ENCODE measurements at regions not wholly inside any gene's neighbourhood (a gene's known extent, or its start where the extent isn't known, plus 50 kb on each side); places are given as distances from the start of the nearest gene placed in this dataset.

DNA sequence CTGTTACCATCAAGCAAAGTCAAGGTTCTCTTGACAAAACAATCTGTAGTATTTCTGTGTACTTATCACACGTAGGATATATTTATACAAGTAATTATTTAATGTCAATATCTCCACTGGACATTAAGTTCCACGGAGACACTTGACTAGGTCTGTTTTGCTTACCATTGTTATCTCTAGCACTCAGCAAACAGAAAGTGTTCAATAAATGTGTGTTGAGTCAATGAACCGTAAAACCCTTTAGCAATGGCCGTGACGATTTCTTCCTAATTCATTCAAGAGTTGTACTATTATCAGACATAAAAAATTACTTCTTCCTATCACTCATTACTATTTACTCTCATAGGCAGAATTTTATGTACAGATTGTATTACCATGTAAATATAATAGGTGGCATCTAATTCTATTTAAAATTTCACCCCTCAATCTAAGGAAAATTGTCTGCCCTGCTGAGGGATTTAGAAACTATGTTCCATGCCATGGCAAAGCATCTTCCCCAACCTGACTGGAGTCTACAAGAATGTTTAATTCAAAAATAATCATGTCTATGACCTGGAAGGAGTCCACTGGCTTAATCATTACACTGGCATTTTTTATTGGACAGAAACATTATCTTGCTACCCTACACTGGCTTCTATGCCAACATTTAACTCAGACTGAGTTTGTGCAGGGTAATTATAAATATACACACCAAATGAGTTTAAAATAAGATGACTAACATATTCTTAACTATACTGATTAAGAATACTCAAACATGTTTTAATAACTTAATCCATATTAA, 301.9 kb downstream of the ZEB2 start:
- no peak for DNase-seq (ENCODE audit: low read depth in 2 of 3, low spot score in 1 of 3)

DNA sequence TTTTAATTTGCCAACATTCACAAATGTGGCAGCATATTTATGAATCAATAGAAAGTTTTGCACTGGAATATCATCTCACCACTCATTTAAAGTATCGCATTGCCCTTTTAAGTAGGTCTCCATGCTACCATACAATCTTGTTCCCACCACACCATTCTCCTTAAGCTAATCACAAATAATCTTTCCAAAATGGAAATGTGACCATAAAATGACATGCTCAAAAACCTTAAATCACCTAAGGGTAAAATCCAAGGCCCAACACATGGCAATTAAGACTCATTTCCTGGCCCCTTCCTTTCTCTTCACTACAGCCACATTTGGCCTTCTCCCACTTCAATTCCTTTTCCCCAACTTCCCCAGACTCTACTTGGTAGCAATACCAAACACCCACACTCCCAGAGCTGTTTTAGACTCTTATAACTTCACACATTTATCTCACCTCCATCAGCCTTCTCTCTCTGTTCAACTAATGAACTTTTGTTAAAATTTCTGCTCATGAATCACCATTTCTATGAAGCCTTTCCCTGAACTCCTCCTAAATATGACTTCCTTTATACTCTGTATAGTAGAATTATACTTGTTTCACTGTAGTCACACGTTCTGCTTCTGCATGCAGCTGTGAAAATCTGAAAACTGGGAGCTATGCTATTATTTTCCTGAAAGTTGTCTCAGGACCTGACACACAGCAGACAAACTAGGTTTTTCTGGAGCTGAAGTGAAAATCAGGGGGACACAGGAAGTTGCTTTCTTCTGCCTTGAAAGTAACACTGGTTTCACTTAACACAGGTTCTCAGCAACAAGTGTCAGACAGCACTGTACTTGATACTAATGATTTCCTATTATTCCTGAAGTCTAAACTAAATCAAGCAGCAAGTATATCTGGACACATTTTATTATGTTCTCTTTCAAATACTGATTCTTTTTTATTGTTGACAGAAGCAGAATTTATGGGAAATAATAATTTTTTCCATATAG, 303.9 kb downstream of the ZEB2 start:
- DNase-seq (ENCODE audit: low read depth in 2 of 3, low spot score in 1 of 3): no peak

GRCh38 chr2:144215207-144215606, 304.7 kb downstream of the ZEB2 start:
- no peak for DNase-seq (ENCODE audit: low read depth in 2 of 3, low spot score in 1 of 3)

GRCh38 chr2:144213797-144214196, 306.1 kb downstream of the ZEB2 start:
- no peak for DNase-seq (ENCODE audit: low read depth in 2 of 3, low spot score in 1 of 3)

DNA sequence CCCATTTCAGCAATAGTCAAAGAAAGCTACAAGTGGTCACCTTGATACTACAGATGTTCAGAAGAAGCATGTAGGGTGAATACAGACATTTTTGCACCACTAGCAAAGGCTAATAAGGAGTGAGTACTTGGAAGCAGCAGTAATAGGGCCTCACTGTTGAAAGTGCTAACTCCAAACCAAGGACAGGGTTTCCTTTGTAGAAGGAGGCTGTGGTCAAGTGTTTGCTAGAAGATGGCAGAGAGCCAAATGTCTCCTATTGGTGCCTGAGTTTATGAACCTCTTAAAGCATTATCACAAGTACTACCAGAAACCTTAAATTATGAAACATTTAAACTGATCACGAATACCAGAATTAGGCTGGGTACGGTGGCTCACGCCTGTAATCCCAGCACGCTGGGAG, 308.1 kb downstream of the ZEB2 start:
- DNase-seq (ENCODE audit: low read depth in 2 of 3, low spot score in 1 of 3): no peak

DNA sequence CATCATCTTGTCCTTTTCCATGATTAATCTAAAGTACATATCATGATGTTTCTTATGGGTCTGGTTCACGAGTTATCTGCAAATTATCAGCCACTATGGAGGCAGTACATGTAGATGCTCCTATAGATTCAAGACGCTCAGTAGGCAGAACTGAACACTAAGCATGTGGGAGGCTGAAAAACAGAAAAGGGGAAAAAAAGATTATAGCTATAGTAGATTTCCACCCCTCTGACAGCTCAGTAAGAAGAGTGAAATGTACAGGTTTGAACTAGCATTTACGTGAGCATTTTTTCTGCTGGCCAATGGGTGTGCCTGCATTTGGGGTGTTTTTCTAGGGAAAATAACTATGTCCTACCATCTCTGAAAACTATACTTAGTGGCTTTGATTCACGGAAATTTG, 308.9 kb downstream of the ZEB2 start:
- DNase-seq (ENCODE audit: low read depth in 2 of 3, low spot score in 1 of 3): no peak

DNA sequence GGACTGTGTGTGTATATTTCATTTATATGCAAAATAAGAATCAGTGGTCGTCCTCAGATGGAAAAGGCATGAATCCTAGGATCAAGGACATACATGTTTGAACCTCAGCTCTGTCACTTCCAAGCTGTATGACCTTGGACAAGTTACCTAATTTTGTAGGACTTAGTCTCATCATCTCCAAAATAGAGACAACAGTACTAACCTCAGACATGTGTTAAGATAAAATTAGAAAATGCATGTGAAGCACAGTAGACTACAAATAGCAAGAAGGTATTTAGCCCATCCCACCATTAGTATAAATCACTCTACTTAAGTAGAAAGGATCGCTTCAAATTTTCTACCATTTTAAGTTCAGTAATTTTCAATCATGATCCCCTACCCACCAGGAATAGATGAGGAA, 309.8 kb downstream of the ZEB2 start:
- DNase-seq (ENCODE audit: low read depth in 2 of 3, low spot score in 1 of 3): no peak

DNA sequence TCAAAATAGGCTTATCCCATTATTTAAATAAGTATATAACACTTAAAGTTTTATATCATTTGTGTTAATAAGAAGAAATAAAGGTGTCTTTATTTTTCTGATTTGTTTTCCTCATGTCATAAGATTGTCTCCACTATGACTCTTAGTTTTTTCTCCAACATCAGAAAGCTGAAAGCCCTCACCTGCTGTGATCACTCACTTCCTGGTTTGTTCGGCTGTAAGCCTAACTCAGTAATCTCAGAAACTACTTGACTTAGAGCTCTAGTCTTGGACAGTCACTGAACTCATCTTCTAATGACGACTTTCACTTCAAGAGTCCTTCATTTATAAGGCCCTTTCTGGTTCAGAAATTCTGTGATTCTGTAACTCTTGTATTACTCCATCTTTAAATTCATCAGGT, 311.0 kb downstream of the ZEB2 start:
- no peak for DNase-seq (ENCODE audit: low read depth in 2 of 3, low spot score in 1 of 3)

DNA sequence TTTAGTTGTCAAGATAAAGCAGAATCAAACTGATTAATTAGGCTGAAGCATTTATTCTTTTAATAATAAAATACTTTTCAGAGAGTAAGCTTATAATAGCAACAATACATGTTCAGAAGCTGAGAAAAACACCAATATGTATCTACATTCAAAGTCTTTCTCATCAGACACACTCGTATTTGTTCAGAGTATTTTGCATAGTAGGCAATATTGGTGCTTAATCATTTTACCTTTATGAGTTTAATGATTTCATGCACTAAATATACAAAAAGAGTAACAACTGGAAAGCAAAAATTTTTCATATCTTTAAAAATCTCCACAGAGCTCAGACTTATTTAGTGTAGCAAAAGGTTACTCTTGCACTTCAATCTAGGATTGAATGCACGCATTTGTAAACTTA, 313.9 kb downstream of the ZEB2 start:
- no peak for DNase-seq (ENCODE audit: low read depth in 2 of 3, low spot score in 1 of 3)

DNA sequence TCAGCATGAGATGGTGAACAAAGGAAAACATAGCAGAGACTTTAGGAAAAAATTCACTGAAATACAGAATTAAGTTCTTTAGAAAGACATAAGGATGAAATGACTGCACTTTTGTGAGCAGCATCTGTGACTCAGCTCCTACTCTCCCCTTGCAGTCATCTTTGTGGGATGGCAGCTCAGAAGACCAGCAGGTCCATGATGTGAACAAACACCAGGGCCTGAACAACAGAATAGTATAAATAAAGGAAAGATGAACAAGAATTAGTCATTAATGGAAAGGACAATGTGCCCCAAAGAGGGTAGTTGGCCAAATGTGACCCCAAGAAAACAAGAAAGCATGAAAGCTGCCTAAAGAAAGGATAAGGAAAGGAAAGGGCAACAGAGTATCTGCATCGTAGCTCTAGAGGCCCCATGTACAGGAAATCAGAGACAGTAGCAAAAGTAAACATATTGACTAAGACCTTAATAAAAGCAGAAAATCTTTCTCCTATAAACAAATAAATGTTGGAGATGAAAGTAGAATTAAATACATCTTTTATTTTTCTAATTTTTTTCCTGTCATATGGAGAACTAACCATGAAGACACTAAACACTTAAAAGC, 318.0 kb downstream of the ZEB2 start:
- no peak for DNase-seq (ENCODE audit: low read depth in 2 of 3, low spot score in 1 of 3)

GRCh38 chr2:144201126-144201525, 318.8 kb downstream of the ZEB2 start:
- DNase-seq (ENCODE audit: low read depth in 2 of 3, low spot score in 1 of 3): peak in 1 of 3 donors; percentile 17

GRCh38 chr2:144198116-144198515, 321.8 kb downstream of the ZEB2 start:
- no peak for DNase-seq (ENCODE audit: low read depth in 2 of 3, low spot score in 1 of 3)

DNA sequence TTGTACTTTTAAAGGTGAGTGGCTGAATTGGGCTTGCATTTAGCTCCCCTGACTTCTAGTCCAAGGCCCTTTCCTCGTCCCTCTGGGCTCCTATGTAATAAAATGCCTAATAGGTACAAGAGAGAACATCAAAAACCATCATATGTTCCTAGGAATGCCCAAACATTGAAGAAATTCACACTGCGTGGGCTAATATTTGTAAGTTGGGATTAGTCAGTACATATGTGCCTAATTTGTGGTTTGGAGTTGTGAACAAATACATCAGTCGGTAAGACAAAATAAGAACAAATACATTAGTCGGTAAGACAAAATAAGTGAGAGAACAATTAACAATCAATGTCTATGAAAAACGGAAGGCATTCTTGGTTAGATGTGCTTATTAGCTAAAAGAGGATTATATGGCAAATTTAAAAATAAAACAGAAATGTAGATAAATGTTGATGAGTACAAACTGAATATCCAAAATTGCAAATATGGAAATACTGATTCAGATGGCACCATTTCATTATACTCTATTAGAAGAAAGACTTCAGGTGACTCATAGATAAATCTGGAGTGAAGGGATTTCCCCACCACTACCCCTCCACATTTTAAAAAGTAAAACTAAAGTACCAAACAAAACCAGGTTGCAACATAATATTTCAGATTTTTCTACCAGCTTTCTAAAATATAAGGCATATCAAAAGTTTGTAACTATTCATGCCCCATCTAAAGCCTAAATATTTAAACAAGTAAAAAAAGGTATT, 325.4 kb downstream of the ZEB2 start:
- DNase-seq (ENCODE audit: low read depth in 2 of 3, low spot score in 1 of 3): no peak

- DNase-seq (ENCODE audit: low read depth in 2 of 3, low spot score in 1 of 3): no peak
Observed at GRCh38 chr2:144190908-144191605, 328.9 kb downstream of the ZEB2 start.

GRCh38 chr2:144183727-144184126, 336.2 kb downstream of the ZEB2 start:
- peak; percentile 62 to 74 (median 65) for DNase-seq (ENCODE audit: low read depth in 2 of 3, low spot score in 1 of 3)

- DNase-seq (ENCODE audit: low read depth in 2 of 3, low spot score in 1 of 3): no peak
Observed at GRCh38 chr2:144181001-144181400, 338.9 kb downstream of the ZEB2 start.

GRCh38 chr2:144180131-144180530, 339.8 kb downstream of the ZEB2 start:
- no peak for DNase-seq (ENCODE audit: low read depth in 2 of 3, low spot score in 1 of 3)

- no peak for DNase-seq (ENCODE audit: low read depth in 2 of 3, low spot score in 1 of 3)
Observed at GRCh38 chr2:144170179-144170578, 349.7 kb downstream of the ZEB2 start.

GRCh38 chr2:144166743-144167142, 353.2 kb downstream of the ZEB2 start:
- no peak for DNase-seq (ENCODE audit: low read depth in 2 of 3, low spot score in 1 of 3)

DNA sequence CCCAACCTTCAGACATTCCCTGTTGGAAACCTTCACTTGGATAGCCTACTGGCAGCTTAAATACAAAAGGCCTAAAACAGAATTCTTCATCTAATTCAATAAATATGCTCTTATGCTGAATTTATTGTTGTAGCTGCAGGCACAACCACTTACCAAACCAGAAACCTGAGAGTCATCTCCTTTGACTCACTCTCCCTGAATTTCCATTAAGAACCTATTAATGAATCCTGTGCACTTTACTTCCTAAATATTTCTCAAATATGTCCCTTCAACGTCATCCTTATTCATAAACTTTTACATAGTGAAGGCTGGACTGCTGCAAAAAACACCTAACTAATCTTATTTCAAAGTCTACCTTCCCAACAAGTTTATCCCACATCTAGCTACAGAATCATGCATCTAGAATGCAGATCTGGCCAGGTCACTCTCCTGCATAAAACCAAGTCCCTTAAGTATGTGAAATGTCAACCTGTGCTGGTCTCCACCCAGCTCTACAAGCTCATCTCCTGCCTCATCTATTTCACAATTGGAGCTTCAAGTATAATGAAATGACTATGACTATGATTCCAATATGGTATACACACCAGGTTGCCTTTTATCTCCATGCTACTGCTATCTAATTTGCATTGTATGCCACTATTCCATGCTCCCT, 354.2 kb downstream of the ZEB2 start:
- no peak for DNase-seq (ENCODE audit: low read depth in 2 of 3, low spot score in 1 of 3)
